ENCODE measurements at regions not wholly inside any gene's neighbourhood (a gene's known extent, or its start where the extent isn't known, plus 50 kb on each side); places are given as distances from the start of the nearest gene placed in this dataset.

DNA sequence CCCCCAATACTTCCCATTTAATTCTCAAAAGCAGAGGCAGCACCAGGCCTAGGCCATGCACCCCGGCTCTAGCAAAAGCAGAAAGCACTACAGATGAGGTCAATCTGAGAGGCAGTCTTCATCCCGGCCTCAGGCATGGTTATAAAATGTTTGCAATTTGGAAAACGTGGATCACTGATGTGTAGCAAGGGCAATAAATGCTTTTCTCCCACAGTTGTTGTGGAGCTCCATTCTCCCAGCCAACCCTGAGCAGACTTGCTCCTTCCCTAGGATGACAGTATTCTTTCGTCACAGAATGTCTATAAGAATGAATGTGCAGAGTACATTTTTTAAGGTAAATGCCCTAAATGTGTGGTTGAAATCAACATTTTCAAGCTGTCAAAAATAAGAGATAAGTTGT, 157.3 kb upstream of the DAPK1 start:
- H3K9me3 ChIP-seq = no peaks in the 10 kb centered on the region
- no peak for TF ChIP-seq CTCF (IDR thresholded peaks at IDR 0.05)
- ATAC-seq (ENCODE audit: insufficient number of reproducible peaks, low FRiP score, low read depth) (no peak), DNase-seq (ENCODE audit: low spot score) (no peak)
- H3K27me3 ChIP-seq (replicated peaks; ENCODE audit: insufficient read depth) = no peaks in the 10 kb centered on the region
- no peaks in the 10 kb centered on the region for H3K36me3 ChIP-seq
- H3K27ac ChIP-seq = no peak overlapping the region
- H3K4me1 ChIP-seq (ENCODE audit: control insufficient read depth in 1 of 2, low read depth in 2 of 2) = peaks cover 0 to 11% of the 10 kb centered on the region in 2 donors
- no peak overlapping the region for H3K4me3 ChIP-seq

DNA sequence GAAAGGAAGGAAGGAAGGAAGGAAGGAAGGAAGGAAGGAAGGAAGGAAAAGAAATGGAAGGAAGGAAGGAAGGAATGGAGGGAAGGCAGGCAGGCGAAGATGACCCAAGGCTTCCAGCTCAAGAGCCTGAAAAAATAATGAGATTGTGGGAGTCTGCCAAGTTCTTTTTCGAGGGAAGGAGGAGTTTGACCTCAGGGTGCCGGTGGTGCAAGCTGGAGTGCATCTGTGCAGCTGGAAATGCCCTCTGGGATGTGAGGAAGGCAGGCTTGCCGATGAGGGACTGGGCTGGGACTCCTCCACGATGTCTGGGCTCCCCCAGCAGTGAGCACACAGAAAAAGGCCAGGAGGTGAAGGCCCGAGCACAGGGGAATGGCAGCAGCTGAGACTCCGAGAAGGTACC, 154.9 kb upstream of the DAPK1 start:
- Histone ChIP-seq H3K27ac (no peak overlapping the region), H3K9me3 (no peaks in the 10 kb centered on the region), H3K4me3 (no peak overlapping the region), H3K4me1 (ENCODE audit: control insufficient read depth in 1 of 2, low read depth in 2 of 2) (peaks cover 0 to 2% of the 10 kb centered on the region in 2 donors), H3K27me3 (replicated peaks; ENCODE audit: insufficient read depth) (no peaks in the 10 kb centered on the region), H3K36me3 (no peaks in the 10 kb centered on the region)
- no peak for DNase-seq (ENCODE audit: low spot score)
- no peak for ATAC-seq (ENCODE audit: insufficient number of reproducible peaks, low FRiP score, low read depth)
- no peak for TF ChIP-seq CTCF (IDR thresholded peaks at IDR 0.05)

DNA sequence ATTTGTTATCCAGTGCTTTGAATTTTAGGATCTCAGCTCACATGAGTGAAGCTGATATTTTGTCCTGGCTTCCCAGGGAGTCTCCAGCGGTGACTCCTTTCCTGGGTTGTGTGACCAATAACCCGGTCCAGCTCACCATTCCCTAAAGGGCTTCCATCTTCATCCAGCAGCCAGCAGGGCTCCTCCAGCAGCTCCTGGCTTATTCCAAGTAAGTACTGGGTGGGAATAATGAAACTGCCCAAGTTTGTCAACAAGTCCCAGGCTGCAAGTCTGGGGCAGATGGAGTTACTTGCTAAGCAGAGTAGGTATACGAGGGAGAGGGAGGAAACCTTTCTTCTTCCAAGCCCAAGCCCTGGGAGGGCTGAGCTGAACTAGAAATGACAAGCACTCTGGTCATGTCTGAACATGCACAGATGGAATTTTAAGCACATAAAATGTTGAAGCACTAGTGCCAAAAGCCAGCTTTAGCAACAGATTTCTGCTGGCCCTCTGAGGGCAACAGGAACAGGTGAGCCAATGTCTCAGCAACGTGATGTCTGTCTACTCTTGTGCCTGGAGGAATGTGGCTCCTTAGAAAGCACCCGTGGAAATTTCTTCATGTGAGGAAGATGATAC, 153.7 kb upstream of the DAPK1 start:
- Histone ChIP-seq H3K27ac (no peak overlapping the region), H3K9me3 (no peaks in the 10 kb centered on the region), H3K36me3 (no peaks in the 10 kb centered on the region), H3K4me3 (no peak overlapping the region), H3K4me1 (ENCODE audit: control insufficient read depth in 1 of 2, low read depth in 2 of 2) (no peaks in the 10 kb centered on the region), H3K27me3 (replicated peaks; ENCODE audit: insufficient read depth) (no peaks in the 10 kb centered on the region)
- ATAC-seq (ENCODE audit: insufficient number of reproducible peaks, low FRiP score, low read depth) = no peak
- no peak for DNase-seq (ENCODE audit: low spot score)
- TF ChIP-seq CTCF (IDR thresholded peaks at IDR 0.05) = no peak

DNA sequence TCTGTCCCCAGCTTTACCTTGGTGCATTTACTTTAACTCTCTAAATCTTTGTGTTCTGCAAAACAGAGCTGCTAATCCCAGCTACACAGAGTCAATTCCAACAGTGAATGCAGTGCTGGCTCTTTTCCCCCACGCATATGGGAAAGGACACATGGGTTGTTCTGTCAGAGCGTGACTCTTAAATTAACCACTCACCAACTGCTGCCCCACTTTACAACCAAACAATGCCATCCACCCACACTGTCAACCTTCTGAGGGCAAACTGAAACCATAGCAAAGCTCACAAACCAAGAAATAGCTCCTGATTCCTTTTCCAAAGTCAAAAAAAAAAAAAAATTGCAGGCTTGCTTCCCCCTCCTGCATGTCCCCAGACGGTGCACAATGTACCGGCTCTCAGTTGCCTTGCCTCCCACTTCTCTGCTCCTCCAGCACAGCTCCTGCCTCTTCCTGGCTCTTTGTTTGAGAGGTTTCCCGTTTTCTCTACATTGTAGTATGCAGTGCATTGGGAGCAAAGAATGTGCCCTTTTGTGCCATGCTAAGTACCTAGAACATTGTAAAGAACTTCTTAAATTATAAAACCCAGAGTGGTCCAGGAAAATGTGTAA, 151.5 kb upstream of the DAPK1 start:
- TF ChIP-seq CTCF (IDR thresholded peaks at IDR 0.05) = no peak
- Histone ChIP-seq H3K4me3 (no peak overlapping the region), H3K9me3 (no peaks in the 10 kb centered on the region), H3K4me1 (ENCODE audit: control insufficient read depth in 1 of 2, low read depth in 2 of 2) (no peaks in the 10 kb centered on the region), H3K27me3 (replicated peaks; ENCODE audit: insufficient read depth) (no peaks in the 10 kb centered on the region), H3K27ac (no peak overlapping the region), H3K36me3 (no peaks in the 10 kb centered on the region)
- DNase-seq (ENCODE audit: low spot score) = no peak
- ATAC-seq (ENCODE audit: insufficient number of reproducible peaks, low FRiP score, low read depth) = no peak

DNA sequence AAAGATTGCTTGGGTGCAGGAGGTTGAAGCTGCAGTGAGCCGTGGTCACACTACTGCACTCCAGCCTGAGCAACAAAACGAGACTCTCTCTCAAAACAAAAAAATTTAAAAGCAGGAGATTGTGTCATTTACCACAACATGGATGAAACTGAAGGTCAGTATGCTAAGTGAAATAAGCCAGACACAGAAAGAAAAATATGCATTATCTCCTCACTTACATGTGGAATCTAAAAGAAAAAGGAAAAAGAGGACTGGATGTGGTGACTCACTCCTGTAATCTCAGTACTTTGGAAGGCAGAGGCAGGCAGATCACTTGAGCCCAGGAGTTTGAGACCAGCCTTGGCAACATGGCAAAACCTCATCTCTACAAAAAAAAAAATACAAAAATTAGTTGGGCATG, 146.8 kb upstream of the DAPK1 start:
- TF ChIP-seq CTCF (IDR thresholded peaks at IDR 0.05) = no peak
- Histone ChIP-seq H3K27ac (no peak overlapping the region), H3K9me3 (no peaks in the 10 kb centered on the region), H3K36me3 (no peaks in the 10 kb centered on the region), H3K4me3 (no peak overlapping the region), H3K27me3 (replicated peaks; ENCODE audit: insufficient read depth) (no peaks in the 10 kb centered on the region), H3K4me1 (ENCODE audit: control insufficient read depth in 1 of 2, low read depth in 2 of 2) (no peaks in the 10 kb centered on the region)
- DNase-seq (ENCODE audit: low spot score) (no peak), ATAC-seq (ENCODE audit: insufficient number of reproducible peaks, low FRiP score, low read depth) (no peak)
